VCaP (cell line): ENCODE measurements at regions not wholly inside any gene's neighbourhood (a gene's known extent, or its start where the extent isn't known, plus 50 kb on each side); places are given as distances from the start of the nearest gene placed in this dataset.
"Not testable (repeated sequence)": the region's sequence is repeated elsewhere in the genome, so short reads cannot be mapped to it uniquely, and the experiment has no call there.

Experiments
- H3K27ac ChIP-seq: fragments of 450-650 bp; 2 replicates; pipeline ENCODE4 v1.5.1; 2017
- TF ChIP-seq, protein P1 (sequence below): fragments of 450-650 bp; conservative IDR thresholded peaks from 2 replicates; pipeline ENCODE4 v1.5.1; 2017; ENCODE audit warnings: mild to moderate bottlenecking, moderate library complexity

DNA sequence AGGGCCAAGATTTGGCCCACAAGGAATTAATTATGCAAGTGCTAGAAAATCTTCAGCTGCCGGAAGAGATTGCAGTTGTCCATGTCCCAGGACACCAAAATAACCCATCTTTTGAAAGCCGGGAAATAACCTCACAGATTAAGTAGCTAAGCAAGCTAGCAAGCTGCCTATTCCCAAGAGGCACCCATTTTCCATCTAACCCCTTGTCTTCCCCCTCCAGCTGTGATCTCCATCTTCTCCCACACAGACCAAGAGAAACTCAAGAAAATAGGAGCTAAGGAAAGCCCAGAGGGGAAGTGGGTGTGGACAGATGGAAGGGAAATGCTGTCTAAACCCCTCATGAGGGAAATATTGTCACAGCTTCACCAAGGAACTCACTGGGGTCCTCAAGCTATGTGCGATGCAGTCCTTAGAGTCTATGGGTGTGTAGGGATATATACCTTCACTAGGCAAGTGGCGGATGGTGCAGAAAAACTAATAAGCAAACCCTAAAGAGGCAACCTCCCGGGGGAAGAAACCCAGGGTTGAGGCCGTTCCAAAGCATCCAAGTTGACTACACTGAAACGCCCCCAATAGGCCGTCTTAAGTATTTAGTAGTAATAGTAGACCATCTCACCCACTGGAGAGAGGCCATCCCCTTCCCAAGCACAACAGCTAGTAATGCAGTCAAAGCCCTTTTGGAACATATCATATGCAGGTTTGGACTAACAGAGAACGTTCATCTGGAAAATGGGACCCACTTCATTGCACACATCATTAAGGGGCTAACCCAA is 64.3 kb upstream of the PRSS16 start:
- TF ChIP-seq, protein P1, sequence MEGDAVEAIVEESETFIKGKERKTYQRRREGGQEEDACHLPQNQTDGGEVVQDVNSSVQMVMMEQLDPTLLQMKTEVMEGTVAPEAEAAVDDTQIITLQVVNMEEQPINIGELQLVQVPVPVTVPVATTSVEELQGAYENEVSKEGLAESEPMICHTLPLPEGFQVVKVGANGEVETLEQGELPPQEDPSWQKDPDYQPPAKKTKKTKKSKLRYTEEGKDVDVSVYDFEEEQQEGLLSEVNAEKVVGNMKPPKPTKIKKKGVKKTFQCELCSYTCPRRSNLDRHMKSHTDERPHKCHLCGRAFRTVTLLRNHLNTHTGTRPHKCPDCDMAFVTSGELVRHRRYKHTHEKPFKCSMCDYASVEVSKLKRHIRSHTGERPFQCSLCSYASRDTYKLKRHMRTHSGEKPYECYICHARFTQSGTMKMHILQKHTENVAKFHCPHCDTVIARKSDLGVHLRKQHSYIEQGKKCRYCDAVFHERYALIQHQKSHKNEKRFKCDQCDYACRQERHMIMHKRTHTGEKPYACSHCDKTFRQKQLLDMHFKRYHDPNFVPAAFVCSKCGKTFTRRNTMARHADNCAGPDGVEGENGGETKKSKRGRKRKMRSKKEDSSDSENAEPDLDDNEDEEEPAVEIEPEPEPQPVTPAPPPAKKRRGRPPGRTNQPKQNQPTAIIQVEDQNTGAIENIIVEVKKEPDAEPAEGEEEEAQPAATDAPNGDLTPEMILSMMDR, result no peak

GRCh38 chr6:27187231-27188060 is 60.1 kb upstream of the PRSS16 start:
- TF ChIP-seq, protein P1, result no peak
- peak overlapping the region; percentile 44 for H3K27ac ChIP-seq

More for the DNA sequence above, 64.3 kb upstream of the PRSS16 start:
- no peak overlapping the region for H3K27ac ChIP-seq

DNA sequence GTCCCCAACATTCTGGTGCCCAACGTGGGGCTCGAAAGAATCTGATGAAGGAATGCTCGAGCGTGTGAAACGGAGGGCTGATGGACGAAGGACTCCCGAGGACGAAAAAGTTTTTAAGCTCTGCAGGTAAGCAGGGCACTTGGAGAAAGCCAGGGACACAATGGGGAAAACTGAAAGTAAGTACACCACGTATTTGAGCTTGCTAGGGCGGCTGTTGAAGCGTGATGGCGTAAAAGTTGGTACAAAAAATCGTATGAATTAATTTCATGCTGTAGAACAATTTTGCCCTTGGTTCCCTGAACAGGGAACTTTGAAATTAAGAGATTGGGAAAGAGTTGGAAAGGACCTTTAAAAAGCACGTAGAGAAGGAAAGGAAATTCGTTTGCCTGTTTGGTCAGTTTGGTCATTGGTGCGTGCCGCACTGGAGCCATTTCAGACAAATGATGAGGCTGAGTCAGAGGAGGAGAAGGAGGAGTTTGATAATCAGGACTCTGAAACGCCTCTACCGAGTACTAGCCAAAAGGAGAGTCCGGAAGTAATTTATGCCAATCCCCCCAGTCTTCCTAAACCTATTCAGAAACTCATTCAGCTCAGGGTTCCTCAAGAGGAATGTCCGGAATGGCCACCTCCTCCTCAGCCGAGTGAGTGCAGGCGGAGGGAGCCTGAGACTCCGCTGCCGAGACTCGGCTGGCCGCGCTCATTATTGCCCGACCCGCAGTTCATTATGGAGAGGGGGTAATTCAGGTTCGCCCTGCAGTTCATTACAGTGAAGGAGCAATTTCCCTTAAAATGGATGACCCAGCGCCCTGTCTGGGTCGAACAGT is 59.2 kb upstream of the PRSS16 start:
- H3K27ac ChIP-seq, result peak overlapping the region; percentile 44
- TF ChIP-seq, protein P1, result no peak

DNA sequence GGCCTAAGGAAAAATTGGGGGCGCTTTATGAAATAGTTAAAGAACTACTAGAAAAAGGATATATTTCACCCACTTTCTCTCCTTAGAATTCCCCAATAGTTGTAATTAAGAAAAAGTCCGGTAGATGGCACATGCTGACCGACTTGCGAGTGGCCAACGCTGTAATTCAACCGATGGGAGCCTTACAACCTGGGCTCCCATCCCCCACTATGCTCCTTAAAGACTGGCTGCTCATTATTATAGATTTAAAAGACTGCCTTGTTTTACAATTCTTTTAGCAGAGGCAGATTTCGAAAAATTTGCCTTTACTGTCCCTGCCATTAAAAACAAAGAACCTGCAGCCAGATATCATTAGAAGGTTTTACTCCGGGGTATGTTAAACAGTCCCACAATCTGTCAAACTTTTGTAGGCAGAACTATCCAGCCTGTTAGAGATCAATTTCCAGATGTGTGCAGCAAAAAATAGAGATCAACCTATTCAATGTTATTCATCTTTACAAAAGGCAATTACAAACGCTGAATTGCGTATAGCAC is 58.5 kb upstream of the PRSS16 start:
- H3K27ac ChIP-seq, result peak overlapping the region; percentile 44
- TF ChIP-seq, protein P1, result peak; percentile 93

GRCh38 chr6:27190126-27190525 is 57.4 kb upstream of the PRSS16 start:
- TF ChIP-seq, protein P1, result no peak
- no peak overlapping the region for H3K27ac ChIP-seq

DNA sequence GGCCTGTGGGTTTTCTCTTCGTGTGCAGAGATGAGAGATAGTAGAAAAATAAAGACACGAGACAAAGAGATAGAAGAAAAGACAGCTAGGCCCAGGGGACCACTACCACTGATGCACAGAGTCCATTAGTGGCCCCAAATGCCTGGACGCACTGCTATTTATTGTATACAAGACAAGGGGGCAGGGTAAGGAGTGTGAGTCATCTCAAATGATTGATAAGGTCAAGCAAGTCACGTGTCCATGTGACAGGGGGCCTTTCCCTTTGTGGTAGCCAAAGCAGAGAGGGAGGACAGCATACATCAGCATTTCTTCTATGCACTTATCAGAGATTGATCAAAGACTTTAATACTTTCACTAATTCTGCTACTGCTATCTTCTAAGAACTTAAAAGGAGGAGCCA is 53.0 kb upstream of the PRSS16 start:
- not testable (repeated sequence) for H3K27ac ChIP-seq

DNA sequence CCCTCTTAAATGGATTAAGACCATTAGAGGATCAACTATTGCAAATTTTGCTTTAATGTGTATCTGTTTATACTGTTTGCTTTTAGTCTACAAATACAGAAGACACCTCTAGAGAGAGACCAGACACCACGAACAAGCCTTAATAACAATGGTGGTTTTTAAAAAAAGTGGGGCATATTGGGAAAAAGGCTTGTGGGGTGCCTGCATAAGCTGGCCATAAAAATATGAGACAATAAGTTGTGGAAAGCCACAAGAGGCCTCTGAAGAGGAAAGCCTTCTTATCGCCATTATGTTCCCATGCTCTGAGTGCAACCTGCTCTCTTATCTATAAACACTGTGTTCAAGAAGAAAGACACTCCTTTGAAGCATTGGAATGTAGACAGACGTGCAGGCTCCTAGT is 52.0 kb upstream of the PRSS16 start:
- H3K27ac ChIP-seq, result not testable (repeated sequence)
